Right lobe of liver (tissue), 6 donors: ENCODE measurements at regions not wholly inside any gene's neighbourhood (a gene's known extent, or its start where the extent isn't known, plus 50 kb on each side); places are given as distances from the start of the nearest gene placed in this dataset.
A peak's percentile ranks its signal among the peaks of the same experiment; 100 is the strongest.
"Not testable (repeated sequence)": the region's sequence is repeated elsewhere in the genome, so short reads cannot be mapped to it uniquely, and the experiment has no call there.

Source experiments
- ATAC-seq, 4 donors: fragments of 200-7000 bp; cut with Tn5 transposase; one replicate each; pipeline ENCODE4 v1.9.1; 2020; ENCODE audit warnings: mild to moderate bottlenecking in 4 of 4, moderate library complexity in 4 of 4
- DNase-seq, 3 donors: peaks; one replicate each; pipeline ENCODE4 v3.0.0-alpha.2; 2020
- H3K27ac ChIP-seq, 3 donors: fragments of 200-600 bp; one replicate each; pipeline ENCODE4 v1.8.0; 2022
- H3K27me3 ChIP-seq, 2 donors: fragments of 200-600 bp; one replicate each; pipeline ENCODE4 v1.8.0; 2022
- H3K36me3 ChIP-seq, 4 donors: fragments of 200-600 bp; sonication (generic) in 1 of 4; one replicate each; pipeline versions ENCODE4 v1.5.1 to v1.8.0; 2017 to 2022; ENCODE audit warnings: control low read depth in 1 of 4
- H3K4me1 ChIP-seq, 4 donors: fragments of 200-600 bp; sonication (generic) in 1 of 4; one replicate each; pipeline versions ENCODE4 v1.5.1 to v1.8.0; 2017 to 2022; ENCODE audit warnings: control low read depth in 1 of 4
- H3K4me3 ChIP-seq, 3 donors: fragments of 200-600 bp; one replicate each; pipeline ENCODE4 v1.8.0; 2022
- H3K9me3 ChIP-seq, 4 donors: fragments of 200-600 bp; sonication (generic) in 1 of 4; one replicate each; pipeline versions ENCODE4 v1.5.1 to v1.8.0; 2017 to 2022; ENCODE audit warnings: control low read depth in 1 of 4
- CTCF ChIP-seq, 4 donors: fragments of 200-600 bp in 3 of 4; fragments of 450-650 bp in 1 of 4; IDR thresholded peaks; one replicate each; pipeline versions ENCODE4 v1.5.1 to v1.8.0; 2016 to 2022; ENCODE audit warnings: antibody characterized with exemption in 4 of 4, mild to moderate bottlenecking in 2 of 4
- POLR2A ChIP-seq: fragments of 450-650 bp; IDR thresholded peaks from one replicate; pipeline ENCODE4 v1.6.1; 2017; ENCODE audit warnings: antibody characterized with exemption, mild to moderate bottlenecking
- WGBS: methylation state at CpG from one replicate; pipeline ENCODE4 v1.1.6; 2018; ENCODE audit warnings: low coverage, low lambda C conversion rate; ENCODE audit not compliant: insufficient coverage; ENCODE audit errors: missing lambda C conversion rate; 5-methylcytosine and 5-hydroxymethylcytosine counted together
- intact Hi-C, 2 donors: fragments of 100-400 bp; cut with DNase I; formaldehyde crosslinking; loops; one replicate each; pipeline versions ENCODE4 v1.11.2 to v1.14.1; 2022
- small RNA-seq, 2 experiments: library from RNA; depleted of rRNA; stranded (forward); fragments of <200 nt; gene quantifications; one replicate each; pipeline ENCODE3, GENCODE V24; 2016
- donor health status: DM: no; HTN: yes; CAD: no.
- donor health status: DM: no; HTN: no; CAD: no.
- donor health status: DM: no; HTN: no; CAD: no.
- donor health status: DM: no; HTN: yes; CAD: no.
- donor health status: DM: no; HTN: yes; CAD: no.

GRCh38 chr10:27297844-27298521, 57.4 kb upstream of the ACBD5 start:
- TF ChIP-seq CTCF (IDR thresholded peaks at IDR 0.05) (no peak), POLR2A (no peak)
- no peaks in the 10 kb centered on the region for H3K9me3 ChIP-seq
- no peak overlapping the region for H3K4me3 ChIP-seq
- H3K27me3 ChIP-seq: no peaks in the 10 kb centered on the region
- DNase-seq: no peak
- no peaks in the 10 kb centered on the region for H3K4me1 ChIP-seq
- H3K36me3 ChIP-seq: no peaks in the 10 kb centered on the region
- H3K27ac ChIP-seq: no peak overlapping the region
- intact Hi-C loops: no loop called here
- WGBS: 54% methylated on average over 6 of the region's 6 CpGs
- peak in 2 of 4 donors; percentile 34 to 50 for ATAC-seq

DNA sequence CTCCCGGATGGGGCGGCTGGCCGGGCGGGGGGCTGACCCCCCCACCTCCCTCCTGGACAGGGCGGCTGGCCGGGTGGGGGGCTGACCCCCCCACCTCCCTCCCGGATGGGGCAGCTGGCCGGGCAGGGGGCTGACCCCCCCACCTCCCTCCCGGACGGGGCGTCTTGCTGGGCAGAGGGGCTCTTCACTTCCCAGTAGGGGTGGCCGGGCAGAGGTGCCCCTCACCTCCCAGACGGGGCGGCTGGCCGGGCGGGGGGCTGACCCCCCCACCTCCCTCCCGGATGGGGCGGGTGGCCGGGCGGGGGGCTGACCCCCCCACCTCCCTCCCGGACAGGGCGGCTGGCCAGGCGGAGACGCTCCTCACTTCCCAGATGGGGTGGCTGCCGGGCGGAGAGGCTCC, 55.7 kb upstream of the ACBD5 start:
- WGBS: no CpG with 5 or more reads among the region's 26 CpGs
- H3K9me3 ChIP-seq, H3K27ac ChIP-seq, H3K4me1 ChIP-seq, intact Hi-C loops, DNase-seq, H3K27me3 ChIP-seq, H3K36me3 ChIP-seq, ATAC-seq, H3K4me3 ChIP-seq: not testable (repeated sequence)

- H3K4me1 ChIP-seq, DNase-seq, H3K36me3 ChIP-seq, intact Hi-C loops, H3K27me3 ChIP-seq, H3K27ac ChIP-seq, H3K9me3 ChIP-seq: not testable (repeated sequence)
- ATAC-seq: peak in 3 of 4 donors; percentile 24 to 57 (median 57)
- 21% methylated on average over 5 of the region's 5 CpGs for WGBS
- peak overlapping the region in 1 of 3 donors; percentile 1 for H3K4me3 ChIP-seq
Measured at GRCh38 chr10:27291253-27291895, 50.8 kb upstream of the ACBD5 start.

Small RNA genes in the stretch of these regions (small RNA-seq; reads per million reads assigned to genes)
- gene RNU6-452P (0 reads per million in 2 experiments), gene RNU6-666P (0 reads per million in 2 experiments), gene TRIAP1P1 (0 reads per million in 2 experiments)
